Choroid plexus epithelial cell (primary cell): ENCODE measurements at regions not wholly inside any gene's neighbourhood (a gene's known extent, or its start where the extent isn't known, plus 50 kb on each side); places are given as distances from the start of the nearest gene placed in this dataset.

Experiments
- DNase-seq: peaks from one replicate; pipeline ENCODE4 v3.0.0-alpha.2; 2010; ENCODE audit warnings: low read depth
- H3K4me3 ChIP-seq: 2 replicates; pipeline ENCODE4 v1.5.1; 2011; ENCODE audit warnings: low read depth, mild to moderate bottlenecking, control low read depth, low read length, moderate library complexity
- TF ChIP-seq, protein P1 (sequence below): conservative IDR thresholded peaks from 2 replicates; pipeline ENCODE4 v1.5.1; 2011; ENCODE audit warnings: low read depth, mild to moderate bottlenecking, control low read depth, inconsistent platforms, low read length, moderate library complexity

DNA sequence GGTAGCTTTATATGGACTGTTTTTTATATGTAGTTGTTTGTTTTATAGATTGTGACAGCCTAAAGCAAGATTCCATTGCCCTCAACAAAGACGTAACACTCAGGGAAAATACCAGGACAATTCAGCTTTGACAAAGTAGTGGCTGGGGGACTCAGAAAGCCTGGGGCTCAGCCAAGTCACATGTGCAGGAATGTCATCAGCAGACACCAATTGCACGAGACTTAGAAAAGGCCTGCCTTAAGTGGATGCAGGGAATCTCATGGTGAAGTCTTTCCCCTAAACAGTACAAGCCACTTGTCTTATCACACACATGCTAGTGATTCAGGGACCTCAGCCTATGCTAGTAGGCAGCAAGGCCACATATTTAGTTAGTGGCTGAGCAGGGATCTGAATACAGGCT lies 381.8 kb upstream of the THBS1 start:
- TF ChIP-seq, protein P1, sequence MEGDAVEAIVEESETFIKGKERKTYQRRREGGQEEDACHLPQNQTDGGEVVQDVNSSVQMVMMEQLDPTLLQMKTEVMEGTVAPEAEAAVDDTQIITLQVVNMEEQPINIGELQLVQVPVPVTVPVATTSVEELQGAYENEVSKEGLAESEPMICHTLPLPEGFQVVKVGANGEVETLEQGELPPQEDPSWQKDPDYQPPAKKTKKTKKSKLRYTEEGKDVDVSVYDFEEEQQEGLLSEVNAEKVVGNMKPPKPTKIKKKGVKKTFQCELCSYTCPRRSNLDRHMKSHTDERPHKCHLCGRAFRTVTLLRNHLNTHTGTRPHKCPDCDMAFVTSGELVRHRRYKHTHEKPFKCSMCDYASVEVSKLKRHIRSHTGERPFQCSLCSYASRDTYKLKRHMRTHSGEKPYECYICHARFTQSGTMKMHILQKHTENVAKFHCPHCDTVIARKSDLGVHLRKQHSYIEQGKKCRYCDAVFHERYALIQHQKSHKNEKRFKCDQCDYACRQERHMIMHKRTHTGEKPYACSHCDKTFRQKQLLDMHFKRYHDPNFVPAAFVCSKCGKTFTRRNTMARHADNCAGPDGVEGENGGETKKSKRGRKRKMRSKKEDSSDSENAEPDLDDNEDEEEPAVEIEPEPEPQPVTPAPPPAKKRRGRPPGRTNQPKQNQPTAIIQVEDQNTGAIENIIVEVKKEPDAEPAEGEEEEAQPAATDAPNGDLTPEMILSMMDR, result no peak
- H3K4me3 ChIP-seq, result no peak overlapping the region
- DNase-seq, result no peak

GRCh38 chr15:39200586-39200985 lies 380.3 kb upstream of the THBS1 start:
- no peak for DNase-seq
- TF ChIP-seq, protein P1, result no peak
- H3K4me3 ChIP-seq, result no peak overlapping the region

GRCh38 chr15:39202641-39203040 lies 378.2 kb upstream of the THBS1 start:
- TF ChIP-seq, protein P1, result no peak
- peak; percentile 70 for DNase-seq
- no peak overlapping the region for H3K4me3 ChIP-seq

DNA sequence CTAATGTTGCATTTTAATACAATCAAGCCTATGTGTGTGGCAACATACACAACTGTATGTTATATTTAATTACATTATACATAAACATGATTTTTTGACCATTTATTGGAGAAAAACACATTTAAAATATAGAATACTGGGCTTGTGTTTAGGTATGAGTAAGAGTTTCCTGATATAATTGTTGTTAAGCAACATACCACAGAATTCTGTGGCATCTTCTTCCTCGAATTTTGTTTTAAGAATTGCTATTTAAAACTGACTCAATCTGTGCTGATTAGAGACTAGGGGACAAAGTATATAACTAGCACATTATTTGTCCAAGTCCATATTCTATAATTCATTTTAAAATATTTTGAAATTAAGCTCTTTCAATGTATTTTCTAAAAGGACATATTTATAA lies 376.8 kb upstream of the THBS1 start:
- TF ChIP-seq, protein P1, result no peak
- H3K4me3 ChIP-seq, result no peak overlapping the region
- peak; percentile 65 for DNase-seq

- TF ChIP-seq, protein P1, result no peak
- no peak overlapping the region for H3K4me3 ChIP-seq
- DNase-seq, result no peak
Observed at GRCh38 chr15:39205081-39205480, 375.8 kb upstream of the THBS1 start.

DNA sequence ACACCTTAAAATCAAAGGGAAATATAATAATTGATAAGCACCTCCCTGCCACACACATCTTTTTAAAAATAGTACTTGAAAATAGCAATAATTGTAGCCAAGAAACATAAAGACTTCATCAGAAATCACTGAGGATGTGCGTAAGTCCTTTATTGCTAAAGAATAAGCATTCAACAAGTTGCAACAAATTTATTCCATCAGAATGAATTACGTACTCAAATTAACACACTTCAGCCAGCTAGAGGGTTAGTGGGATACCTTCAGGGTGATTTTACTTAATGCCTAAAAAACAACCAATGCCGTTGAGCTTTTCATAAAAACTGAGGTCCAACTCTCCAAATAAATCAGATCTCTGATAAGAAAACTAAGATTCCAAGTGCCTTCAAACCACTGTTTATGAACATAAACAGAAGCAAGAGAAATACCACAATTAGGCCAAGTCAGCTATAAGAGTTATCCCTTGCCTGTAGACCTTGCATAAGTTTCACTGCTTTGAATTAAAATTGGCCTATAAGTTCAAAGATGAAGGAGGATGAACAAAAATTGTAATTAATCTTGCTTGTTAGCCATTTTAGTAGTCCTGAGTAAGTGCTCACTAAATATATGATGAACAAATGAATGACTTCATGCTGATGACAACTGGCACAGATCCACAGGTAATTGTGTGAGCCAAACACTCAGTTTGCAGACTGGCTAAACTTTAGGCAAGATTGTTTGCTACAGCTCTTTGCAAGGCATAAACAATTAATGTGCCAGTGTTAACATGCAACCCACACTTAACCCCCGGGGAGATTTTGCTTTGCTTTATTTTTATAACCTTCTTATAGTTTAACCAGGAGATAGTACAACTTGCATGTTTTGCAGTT lies 375.1 kb upstream of the THBS1 start:
- TF ChIP-seq, protein P1, result no peak
- H3K4me3 ChIP-seq, result no peak overlapping the region

More for the DNA sequence above, 375.1 kb upstream of the THBS1 start:
- peak; percentile 20 for DNase-seq
